ENCODE measurements at regions not wholly inside any gene's neighbourhood (a gene's known extent, or its start where the extent isn't known, plus 50 kb on each side); places are given as distances from the start of the nearest gene placed in this dataset.
"Not testable (repeated sequence)": the region's sequence is repeated elsewhere in the genome, so short reads cannot be mapped to it uniquely, and the experiment has no call there.

GRCh38 chr7:122248472-122248871, 56.1 kb downstream of the FEZF1 start:
- H3K9me3 ChIP-seq, result no peaks in the 10 kb centered on the region
- WGBS, result 76% methylated on average over 2 of the region's 2 CpGs
- H3K4me1 ChIP-seq (replicated peaks), result no peaks in the 10 kb centered on the region
- no peaks in the 10 kb centered on the region for H3K27me3 ChIP-seq (replicated peaks; ENCODE audit: insufficient read depth)
- no peak for DNase-seq (ENCODE audit: low spot score)
- TF ChIP-seq CTCF (IDR thresholded peaks at IDR 0.05) (no peak), POLR2A (IDR thresholded peaks at IDR 0.05) (no peak), POLR2AphosphoS5 (IDR thresholded peaks at IDR 0.05) (no peak)
- intact Hi-C loops (cut with DNase I), result no loop called here
- H3K27ac ChIP-seq, result no peak overlapping the region
- no peaks in the 10 kb centered on the region for H3K36me3 ChIP-seq
- no peak overlapping the region for H3K4me3 ChIP-seq

GRCh38 chr7:122238729-122239128, 65.8 kb downstream of the FEZF1 start:
- DNase-seq (ENCODE audit: low spot score); intact Hi-C loops (cut with DNase I); H3K4me3 ChIP-seq; H3K27ac ChIP-seq; H3K9me3 ChIP-seq; H3K27me3 ChIP-seq (replicated peaks; ENCODE audit: insufficient read depth); H3K4me1 ChIP-seq (replicated peaks); H3K36me3 ChIP-seq: not testable (repeated sequence)
- WGBS, result 84% methylated on average over 8 of the region's 14 CpGs

GRCh38 chr7:122238297-122238696, 66.3 kb downstream of the FEZF1 start:
- H3K27ac ChIP-seq; intact Hi-C loops (cut with DNase I); H3K27me3 ChIP-seq (replicated peaks; ENCODE audit: insufficient read depth); H3K9me3 ChIP-seq; H3K4me3 ChIP-seq; H3K4me1 ChIP-seq (replicated peaks); DNase-seq (ENCODE audit: low spot score); H3K36me3 ChIP-seq: not testable (repeated sequence)
- WGBS, result 94% methylated on average over 13 of the region's 13 CpGs

GRCh38 chr7:122225874-122226273, 78.7 kb downstream of the FEZF1 start:
- no peak for DNase-seq (ENCODE audit: low spot score)
- Histone ChIP-seq H3K9me3 (no peaks in the 10 kb centered on the region), H3K36me3 (no peaks in the 10 kb centered on the region), H3K27me3 (replicated peaks; ENCODE audit: insufficient read depth) (no peaks in the 10 kb centered on the region), H3K27ac (no peak overlapping the region), H3K4me1 (replicated peaks) (no peaks in the 10 kb centered on the region), H3K4me3 (no peak overlapping the region)
- intact Hi-C loops (cut with DNase I), result no loop called here
- TF ChIP-seq POLR2A (IDR thresholded peaks at IDR 0.05) (no peak), POLR2AphosphoS5 (IDR thresholded peaks at IDR 0.05) (no peak), CTCF (IDR thresholded peaks at IDR 0.05) (no peak)
- 61% methylated on average over 3 of the region's 3 CpGs for WGBS

GRCh38 chr7:122219253-122219865, 75.3 kb upstream of the AASS start:
- Histone ChIP-seq H3K36me3 (no peaks in the 10 kb centered on the region), H3K27ac (no peak overlapping the region), H3K4me3 (no peak overlapping the region), H3K4me1 (replicated peaks) (no peaks in the 10 kb centered on the region), H3K27me3 (replicated peaks; ENCODE audit: insufficient read depth) (no peaks in the 10 kb centered on the region), H3K9me3 (no peaks in the 10 kb centered on the region)
- no peak for DNase-seq (ENCODE audit: low spot score)
- TF ChIP-seq CTCF (IDR thresholded peaks at IDR 0.05), result peak in 3 of 4 experiments; percentile 56 to 72 (median 65)
- TF ChIP-seq POLR2A (IDR thresholded peaks at IDR 0.05), result no peak
- TF ChIP-seq POLR2AphosphoS5 (IDR thresholded peaks at IDR 0.05), result no peak
- intact Hi-C loops (cut with DNase I), result loop anchor here (5.0 kb wide), 1 partner anchor 308 kb away; no protein-coding TSS in a partner anchor

GRCh38 chr7:122217125-122217524, 73.1 kb upstream of the AASS start:
- intact Hi-C loops (cut with DNase I), result loop anchor here (5.0 kb wide), 1 partner anchor 310 kb away; no protein-coding TSS in a partner anchor
- no peaks in the 10 kb centered on the region for H3K27me3 ChIP-seq (replicated peaks; ENCODE audit: insufficient read depth)
- no peaks in the 10 kb centered on the region for H3K4me1 ChIP-seq (replicated peaks)
- no peaks in the 10 kb centered on the region for H3K36me3 ChIP-seq
- DNase-seq (ENCODE audit: low spot score), result no peak
- TF ChIP-seq POLR2AphosphoS5 (IDR thresholded peaks at IDR 0.05) (no peak), POLR2A (IDR thresholded peaks at IDR 0.05) (no peak), CTCF (IDR thresholded peaks at IDR 0.05) (no peak)
- H3K4me3 ChIP-seq, result no peak overlapping the region
- H3K27ac ChIP-seq, result no peak overlapping the region
- H3K9me3 ChIP-seq, result no peaks in the 10 kb centered on the region
- 63% methylated on average over 3 of the region's 3 CpGs for WGBS
